Effector memory CD4-positive, alpha-beta T cell (primary cell): ENCODE measurements at regions not wholly inside any gene's neighbourhood (a gene's known extent, or its start where the extent isn't known, plus 50 kb on each side); places are given as distances from the start of the nearest gene placed in this dataset.

Source experiments
- DNase-seq, 3 donors: peaks; one replicate each; pipeline ENCODE4 v3.0.0-alpha.2; 2020
- H3K27ac ChIP-seq: 2 replicates; pipeline ENCODE4 v1.7.0; 2013; ENCODE audit warnings: mild to moderate bottlenecking, low read length, moderate library complexity; ENCODE audit not compliant: insufficient read depth, poor library complexity, severe bottlenecking
- H3K27me3 ChIP-seq: replicated peaks from 2 replicates; pipeline ENCODE4 v1.7.0; 2013; ENCODE audit warnings: mild to moderate bottlenecking, low read length; ENCODE audit not compliant: insufficient read depth, control insufficient read depth, poor library complexity, severe bottlenecking
- H3K36me3 ChIP-seq: 2 replicates; pipeline ENCODE4 v1.7.0; 2013; ENCODE audit warnings: mild to moderate bottlenecking, low read length, moderate library complexity; ENCODE audit not compliant: control insufficient read depth, insufficient read depth
- H3K4me1 ChIP-seq: 2 replicates; pipeline ENCODE4 v1.7.0; 2013; ENCODE audit warnings: low read length, mild to moderate bottlenecking; ENCODE audit not compliant: control insufficient read depth, insufficient read depth, poor library complexity, severe bottlenecking
- H3K4me3 ChIP-seq: 2 replicates; pipeline ENCODE4 v1.7.0; 2013; ENCODE audit warnings: low read length, low read depth, mild to moderate bottlenecking; ENCODE audit not compliant: insufficient read depth, poor library complexity, severe bottlenecking
- H3K9me3 ChIP-seq: 2 replicates; pipeline ENCODE4 v1.7.0; 2013; ENCODE audit warnings: mild to moderate bottlenecking, low read length, moderate library complexity; ENCODE audit not compliant: control insufficient read depth

DNA sequence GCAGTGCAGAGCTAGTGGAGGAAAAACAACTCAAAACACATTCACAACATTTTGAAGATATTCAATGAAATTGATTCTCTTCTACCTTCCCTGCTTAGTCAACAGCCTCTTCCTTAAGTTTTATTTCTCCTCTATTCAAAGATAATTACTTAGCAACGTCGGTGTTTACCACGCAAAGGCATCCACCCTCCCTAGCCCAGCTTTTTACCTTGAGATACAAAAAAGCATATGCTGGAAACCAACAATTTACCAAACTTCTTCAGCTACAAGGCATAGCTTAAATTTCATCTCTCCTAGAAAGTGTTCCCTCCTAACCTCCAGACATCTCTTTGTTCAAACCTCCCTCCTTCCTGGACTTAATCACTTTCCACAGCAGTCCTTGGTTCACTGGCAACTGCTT, 102.8 kb upstream of the SOD1 start:
- Histone ChIP-seq H3K27me3 (no peaks in the 10 kb centered on the region), H3K36me3 (no peaks in the 10 kb centered on the region), H3K27ac (no peak overlapping the region), H3K9me3 (no peaks in the 10 kb centered on the region), H3K4me3 (no peak overlapping the region), H3K4me1 (peaks cover 11% of the 10 kb centered on the region)
- no peak for DNase-seq

DNA sequence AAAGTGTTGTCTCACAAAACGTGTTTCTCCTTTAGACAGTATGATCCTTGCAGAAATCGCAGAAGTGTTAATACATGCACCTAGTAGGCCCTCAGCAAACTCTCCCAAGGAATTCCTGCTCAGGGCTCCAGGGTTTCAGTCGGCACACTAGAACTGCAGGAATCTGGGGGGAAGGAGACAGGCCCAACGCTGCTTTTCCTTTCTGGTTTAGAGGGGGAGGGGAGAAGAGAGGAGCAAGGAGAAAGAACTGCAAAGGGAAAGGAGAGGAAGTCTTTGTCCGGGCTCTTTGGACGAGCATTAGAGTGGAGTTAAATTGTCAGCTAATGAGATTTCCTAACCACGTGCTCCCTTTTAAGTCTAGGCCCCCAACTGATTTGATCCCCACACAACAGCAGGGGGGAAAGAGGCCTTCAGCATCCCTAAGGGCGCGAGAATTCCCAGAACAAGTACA, 103.7 kb upstream of the SOD1 start:
- H3K4me1 ChIP-seq = peaks cover 11% of the 10 kb centered on the region
- no peak overlapping the region for H3K27ac ChIP-seq
- H3K36me3 ChIP-seq = no peaks in the 10 kb centered on the region
- H3K4me3 ChIP-seq = no peak overlapping the region
- H3K27me3 ChIP-seq = no peaks in the 10 kb centered on the region
- no peak for DNase-seq
- no peaks in the 10 kb centered on the region for H3K9me3 ChIP-seq

DNA sequence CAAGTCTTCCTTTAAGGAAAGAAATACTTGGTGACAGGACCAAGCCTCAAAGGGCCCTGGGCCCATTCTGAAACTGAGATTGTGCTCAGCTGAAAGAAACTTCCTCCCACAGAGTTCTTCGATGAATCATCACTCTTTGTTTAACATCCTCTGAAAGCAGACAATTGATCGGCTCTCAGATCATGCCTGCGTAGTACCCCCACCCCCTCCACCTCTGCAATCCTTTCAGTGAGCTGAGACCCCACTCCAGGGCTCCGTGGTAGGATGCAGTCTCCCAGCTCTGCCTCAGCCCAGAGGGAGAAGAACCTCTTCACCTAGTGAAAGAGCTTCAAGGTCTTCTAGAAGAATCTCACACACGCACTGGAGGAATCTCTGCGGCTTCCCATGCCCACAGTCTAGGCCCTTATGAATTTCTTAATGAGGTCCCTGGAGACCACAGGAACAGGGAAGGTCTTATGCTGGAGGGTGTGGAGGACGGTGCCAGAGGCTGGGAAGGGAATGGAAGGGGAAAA, 104.9 kb upstream of the SOD1 start:
- DNase-seq = no peak
- H3K27ac ChIP-seq = no peak overlapping the region
- peaks cover 11% of the 10 kb centered on the region for H3K4me1 ChIP-seq
- no peaks in the 10 kb centered on the region for H3K27me3 ChIP-seq
- no peaks in the 10 kb centered on the region for H3K36me3 ChIP-seq
- no peak overlapping the region for H3K4me3 ChIP-seq
- no peaks in the 10 kb centered on the region for H3K9me3 ChIP-seq

GRCh38 chr21:31553926-31554325, 105.6 kb upstream of the SOD1 start:
- Histone ChIP-seq H3K4me3 (no peak overlapping the region), H3K4me1 (peaks cover 11% of the 10 kb centered on the region), H3K27ac (no peak overlapping the region), H3K27me3 (no peaks in the 10 kb centered on the region), H3K9me3 (no peaks in the 10 kb centered on the region), H3K36me3 (no peaks in the 10 kb centered on the region)
- DNase-seq = no peak

DNA sequence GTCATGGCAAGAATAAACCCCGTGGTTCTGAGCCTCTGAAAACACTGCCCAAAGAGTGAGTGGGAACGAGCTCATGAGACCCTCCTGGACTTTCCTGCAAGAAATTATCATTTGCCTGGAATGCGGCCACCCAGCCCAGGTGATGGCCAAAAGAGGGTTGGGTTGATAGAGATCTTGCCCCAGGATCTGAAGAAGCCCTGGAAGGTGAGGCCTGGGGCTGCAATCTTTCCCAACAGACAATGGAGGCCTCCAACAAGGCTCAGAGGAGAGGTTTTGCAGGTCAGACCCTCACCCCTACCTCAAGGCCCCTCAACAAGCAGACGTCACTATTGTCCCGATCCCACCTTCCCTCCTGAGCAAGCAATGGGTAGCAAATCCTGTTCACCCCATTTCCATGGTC, 106.0 kb upstream of the SOD1 start:
- Histone ChIP-seq H3K27ac (no peak overlapping the region), H3K4me1 (peaks cover 11% of the 10 kb centered on the region), H3K36me3 (no peaks in the 10 kb centered on the region), H3K4me3 (no peak overlapping the region), H3K9me3 (no peaks in the 10 kb centered on the region), H3K27me3 (no peaks in the 10 kb centered on the region)
- no peak for DNase-seq

DNA sequence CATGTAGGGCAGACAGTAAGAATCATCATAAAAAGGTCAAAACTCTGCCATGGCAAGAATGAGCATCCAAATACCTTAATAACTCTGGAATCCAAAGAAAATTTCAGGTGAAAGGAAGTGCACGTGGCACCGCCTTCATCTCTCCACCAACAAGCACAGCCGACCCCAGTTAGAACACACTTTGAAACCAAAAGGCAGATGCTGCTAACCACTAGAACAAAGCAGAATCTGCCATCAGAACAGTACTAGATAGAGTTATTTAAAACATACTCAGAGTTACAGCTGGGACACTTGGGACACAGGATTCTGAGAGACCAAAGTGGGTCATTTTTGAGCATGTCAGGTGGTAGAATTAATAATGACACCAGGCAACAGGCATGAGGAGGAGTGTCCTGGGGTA, 106.7 kb upstream of the SOD1 start:
- Histone ChIP-seq H3K27ac (no peak overlapping the region), H3K36me3 (no peaks in the 10 kb centered on the region), H3K27me3 (no peaks in the 10 kb centered on the region), H3K4me1 (peaks cover 9% of the 10 kb centered on the region), H3K9me3 (no peaks in the 10 kb centered on the region), H3K4me3 (no peak overlapping the region)
- no peak for DNase-seq

- DNase-seq = no peak
- H3K4me3 ChIP-seq = no peak overlapping the region
- no peaks in the 10 kb centered on the region for H3K27me3 ChIP-seq
- H3K4me1 ChIP-seq = peaks cover 5% of the 10 kb centered on the region
- H3K36me3 ChIP-seq = no peaks in the 10 kb centered on the region
- no peaks in the 10 kb centered on the region for H3K9me3 ChIP-seq
- no peak overlapping the region for H3K27ac ChIP-seq
Measured at GRCh38 chr21:31550070-31550469, 109.4 kb upstream of the SOD1 start.

GRCh38 chr21:31548688-31549087, 110.8 kb upstream of the SOD1 start:
- Histone ChIP-seq H3K9me3 (no peaks in the 10 kb centered on the region), H3K36me3 (no peaks in the 10 kb centered on the region), H3K27me3 (no peaks in the 10 kb centered on the region), H3K27ac (no peak overlapping the region), H3K4me3 (no peak overlapping the region), H3K4me1 (no peaks in the 10 kb centered on the region)
- DNase-seq = no peak

DNA sequence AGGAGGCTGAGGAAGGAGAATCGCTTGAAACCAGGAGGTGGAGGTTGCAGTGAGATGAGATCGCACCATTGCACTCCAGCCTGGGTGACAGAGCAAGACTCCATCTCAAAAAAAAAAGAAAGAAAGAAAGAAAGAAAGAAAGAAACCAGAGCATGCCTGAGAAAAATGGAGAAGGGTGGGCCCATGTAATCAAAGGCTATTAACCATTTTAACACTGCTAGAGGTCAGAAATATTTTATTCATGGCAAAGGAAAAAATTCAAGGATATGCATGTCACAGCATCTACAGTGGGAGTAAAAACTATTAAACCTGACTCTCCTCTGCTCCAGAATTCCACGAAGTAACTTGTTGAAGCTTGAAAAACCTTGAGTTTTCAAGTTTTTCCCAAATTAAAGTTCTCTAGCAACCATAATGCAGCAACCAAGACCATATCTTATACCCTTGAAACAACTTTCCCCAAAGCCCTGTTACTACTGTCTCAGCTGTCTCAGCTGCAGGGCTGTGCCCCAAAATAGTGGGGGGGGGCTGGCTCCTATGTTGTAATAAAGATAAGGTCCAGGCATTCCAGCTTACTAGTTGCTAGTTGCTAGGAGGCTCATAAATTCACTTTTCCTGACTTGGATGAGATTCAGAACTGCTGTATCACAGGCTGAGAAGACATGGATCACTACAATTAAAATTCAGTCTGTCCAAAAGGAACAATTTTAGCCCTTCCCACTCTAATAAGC, 112.9 kb upstream of the SOD1 start:
- H3K4me3 ChIP-seq = no peak overlapping the region
- H3K27me3 ChIP-seq = no peaks in the 10 kb centered on the region
- no peaks in the 10 kb centered on the region for H3K9me3 ChIP-seq
- H3K36me3 ChIP-seq = no peaks in the 10 kb centered on the region
- no peaks in the 10 kb centered on the region for H3K4me1 ChIP-seq
- H3K27ac ChIP-seq = no peak overlapping the region
- DNase-seq = no peak

GRCh38 chr21:31545036-31545435, 114.5 kb upstream of the SOD1 start:
- no peaks in the 10 kb centered on the region for H3K27me3 ChIP-seq
- no peak overlapping the region for H3K27ac ChIP-seq
- H3K36me3 ChIP-seq = no peaks in the 10 kb centered on the region
- H3K4me1 ChIP-seq = no peaks in the 10 kb centered on the region
- DNase-seq = no peak
- H3K9me3 ChIP-seq = no peaks in the 10 kb centered on the region
- H3K4me3 ChIP-seq = no peak overlapping the region
